Stimulated activated memory B cell treated with anti-CD40 and anti-IgM and Interleukin-4, amounts not matched to agents 10 μg/mL and 1 μg/mL and 100 μg/mL, for 72 hours (primary cell): ENCODE measurements at regions not wholly inside any gene's neighbourhood (a gene's known extent, or its start where the extent isn't known, plus 50 kb on each side); places are given as distances from the start of the nearest gene placed in this dataset.
"Not testable (repeated sequence)": the region's sequence is repeated elsewhere in the genome, so short reads cannot be mapped to it uniquely, and the experiment has no call there.

Experiments used
- ATAC-seq: fragments of 150-1000 bp; cut with Tn5 transposase; 2 replicates; pipeline ENCODE4 v1.10.0; 2021
- H3K27ac Mint-ChIP-seq: one replicate; pipeline ENCODE4 v1.8.0; 2022; ENCODE audit warnings: mild to moderate bottlenecking, mixed read lengths
- H3K27me3 Mint-ChIP-seq: one replicate; pipeline ENCODE4 v1.8.0; 2022; ENCODE audit warnings: mixed read lengths
- H3K36me3 Mint-ChIP-seq: one replicate; pipeline ENCODE4 v1.8.0; 2022; ENCODE audit warnings: mixed read lengths
- H3K4me1 Mint-ChIP-seq: one replicate; pipeline ENCODE4 v1.8.0; 2022; ENCODE audit warnings: mixed read lengths
- H3K4me3 Mint-ChIP-seq: one replicate; pipeline ENCODE4 v1.8.0; 2022; ENCODE audit warnings: mild to moderate bottlenecking, moderate library complexity, mixed read lengths
- H3K9me3 Mint-ChIP-seq: one replicate; pipeline ENCODE4 v1.8.0; 2022; ENCODE audit warnings: mixed read lengths

DNA sequence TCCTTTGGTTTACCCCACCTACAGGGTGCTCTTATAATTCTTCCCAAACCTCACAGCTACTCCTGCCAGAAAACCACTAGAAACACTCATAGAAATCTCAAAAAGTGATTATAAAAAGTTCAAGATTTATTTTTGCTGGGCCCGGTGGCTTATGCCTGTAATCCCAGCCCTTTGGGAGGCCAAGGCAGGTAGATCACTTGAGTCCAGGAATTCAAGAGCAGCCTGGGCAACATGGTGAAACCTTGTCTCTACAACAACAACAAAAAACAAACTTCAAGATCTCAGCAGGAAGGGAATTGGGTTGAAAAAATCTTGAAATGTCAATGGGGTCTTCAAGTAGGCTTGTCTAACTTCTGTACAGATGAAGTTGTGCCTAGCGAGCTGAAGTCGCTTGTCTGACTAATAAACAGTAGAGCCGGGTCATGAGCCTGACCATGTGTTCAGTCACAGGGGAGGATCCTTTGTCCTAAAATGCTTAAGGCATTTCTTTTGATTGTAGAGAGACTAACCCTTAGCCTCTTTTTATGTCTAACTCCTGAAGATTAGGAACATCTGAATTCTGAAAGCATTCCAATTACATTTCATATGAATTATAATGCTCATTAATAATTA, 124.6 kb downstream of the NOC3L start:
- peaks cover 19% of the 10 kb centered on the region for H3K27me3 Mint-ChIP-seq
- H3K9me3 Mint-ChIP-seq: no peaks in the 10 kb centered on the region
- no peak overlapping the region for H3K4me3 Mint-ChIP-seq
- no peak overlapping the region for H3K27ac Mint-ChIP-seq
- no peak for ATAC-seq
- H3K4me1 Mint-ChIP-seq: peaks cover 6% of the 10 kb centered on the region
- no peaks in the 10 kb centered on the region for H3K36me3 Mint-ChIP-seq

DNA sequence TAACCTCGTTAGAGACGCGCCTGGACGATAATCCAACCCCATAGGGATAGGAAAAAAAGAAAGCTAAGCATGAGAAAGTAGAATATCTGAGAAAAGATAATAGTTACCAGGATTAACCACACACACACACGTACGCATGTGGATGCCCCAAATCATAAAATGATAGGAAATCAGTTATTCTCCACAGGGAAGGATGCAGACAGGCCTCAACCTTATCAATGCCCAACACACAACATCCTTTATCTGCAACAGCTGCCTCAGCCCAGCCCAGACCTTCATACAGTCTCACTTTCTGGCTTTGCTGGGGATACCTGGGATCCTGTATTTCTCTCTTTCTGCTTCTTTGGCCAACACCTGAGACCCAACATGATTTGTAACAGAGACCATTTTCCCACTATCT, 123.0 kb downstream of the NOC3L start:
- H3K27ac Mint-ChIP-seq: no peak overlapping the region
- ATAC-seq: no peak
- peaks cover 12% of the 10 kb centered on the region for H3K27me3 Mint-ChIP-seq

DNA sequence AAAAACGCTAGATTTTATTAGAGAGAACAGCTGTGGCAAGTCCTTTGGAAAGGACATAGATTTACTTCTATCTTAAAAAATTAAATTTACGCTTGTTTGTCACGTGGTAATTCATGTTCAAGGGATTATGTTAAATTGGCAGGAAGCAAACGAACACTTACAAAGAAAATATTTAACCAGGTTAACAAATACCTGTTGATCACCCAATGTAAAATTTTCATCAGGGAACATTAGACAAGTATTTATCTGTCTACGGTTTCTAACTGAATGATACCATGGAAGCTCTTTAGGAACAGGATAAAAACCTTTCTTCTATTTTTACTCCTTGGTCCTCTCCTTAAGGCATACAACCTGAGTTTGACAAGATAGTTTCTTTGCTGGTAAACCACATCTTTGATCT, 122.2 kb downstream of the NOC3L start:
- no peaks in the 10 kb centered on the region for H3K9me3 Mint-ChIP-seq
- no peak for ATAC-seq
- no peaks in the 10 kb centered on the region for H3K36me3 Mint-ChIP-seq
- H3K4me3 Mint-ChIP-seq: no peak overlapping the region
- H3K27ac Mint-ChIP-seq: no peak overlapping the region
- peaks cover 10% of the 10 kb centered on the region for H3K27me3 Mint-ChIP-seq
- peaks cover 6% of the 10 kb centered on the region for H3K4me1 Mint-ChIP-seq

More for the DNA sequence above, 123.0 kb downstream of the NOC3L start:
- H3K4me3 Mint-ChIP-seq: no peak overlapping the region
- H3K36me3 Mint-ChIP-seq: no peaks in the 10 kb centered on the region
- no peaks in the 10 kb centered on the region for H3K9me3 Mint-ChIP-seq
- peaks cover 6% of the 10 kb centered on the region for H3K4me1 Mint-ChIP-seq

DNA sequence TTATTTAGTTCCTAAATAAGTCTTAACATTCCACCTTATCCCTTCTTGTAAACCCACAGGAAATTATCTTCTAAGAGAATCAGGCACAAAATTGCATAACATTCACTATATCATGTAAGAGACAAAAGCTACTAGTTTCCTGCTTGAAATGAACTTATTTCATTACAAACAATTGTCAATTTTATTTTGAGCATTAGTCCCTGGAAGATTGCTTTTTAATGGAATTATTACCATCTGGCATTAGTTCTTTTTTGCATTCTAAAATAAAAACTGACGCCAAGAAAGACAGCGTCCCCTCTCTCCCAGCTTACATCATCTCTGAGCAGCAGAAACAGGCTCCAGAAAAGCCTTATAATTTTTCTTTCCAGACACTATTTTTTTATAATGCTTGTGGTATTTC, 121.8 kb downstream of the NOC3L start:
- peaks cover 10% of the 10 kb centered on the region for H3K27me3 Mint-ChIP-seq
- no peaks in the 10 kb centered on the region for H3K9me3 Mint-ChIP-seq
- no peak overlapping the region for H3K4me3 Mint-ChIP-seq
- no peak for ATAC-seq
- no peaks in the 10 kb centered on the region for H3K36me3 Mint-ChIP-seq
- no peak overlapping the region for H3K27ac Mint-ChIP-seq
- peaks cover 6% of the 10 kb centered on the region for H3K4me1 Mint-ChIP-seq

DNA sequence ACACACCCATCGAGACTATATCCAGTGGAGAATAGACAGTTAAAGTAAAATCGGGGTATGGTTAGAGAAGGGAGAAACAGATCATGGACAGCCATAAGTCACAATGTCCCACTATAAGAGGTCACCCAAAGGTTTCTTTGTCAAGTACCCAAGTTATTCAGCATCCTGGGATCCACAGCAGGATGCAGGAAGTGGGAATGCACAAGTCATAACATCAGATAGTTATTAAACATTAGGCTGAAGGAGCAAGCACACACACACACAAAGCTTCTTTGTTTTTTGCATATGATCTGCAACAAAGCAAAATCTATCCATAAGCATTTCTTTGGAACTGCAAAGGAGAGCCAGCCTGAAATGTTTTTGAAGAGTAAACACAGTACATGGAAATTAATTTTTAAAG, 111.6 kb downstream of the NOC3L start:
- Mint-ChIP-seq H3K36me3 (no peaks in the 10 kb centered on the region), H3K27me3 (peaks cover 37% of the 10 kb centered on the region), H3K4me1 (no peaks in the 10 kb centered on the region), H3K9me3 (no peaks in the 10 kb centered on the region), H3K27ac (no peak overlapping the region), H3K4me3 (no peak overlapping the region)
- no peak for ATAC-seq

DNA sequence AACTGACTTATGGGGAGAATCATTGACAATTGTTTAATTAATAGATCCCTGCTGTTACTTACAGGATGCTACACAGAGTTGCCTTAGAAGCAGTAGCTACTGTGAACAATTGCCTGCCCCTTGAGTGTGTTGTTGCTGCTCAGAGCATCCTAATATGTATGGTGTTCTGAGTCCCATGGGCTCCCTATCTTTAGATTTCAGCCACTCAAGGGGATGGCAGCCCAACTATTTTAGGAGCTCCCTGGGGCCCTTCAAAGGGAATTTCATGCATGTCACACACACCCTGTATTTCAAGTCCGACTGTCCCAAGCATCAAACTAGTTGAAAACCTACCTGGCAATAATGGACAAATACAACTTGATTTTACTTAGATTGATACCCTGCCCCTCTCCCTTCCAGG, 111.2 kb downstream of the NOC3L start:
- no peak overlapping the region for H3K27ac Mint-ChIP-seq
- no peaks in the 10 kb centered on the region for H3K4me1 Mint-ChIP-seq
- H3K4me3 Mint-ChIP-seq: no peak overlapping the region
- no peaks in the 10 kb centered on the region for H3K9me3 Mint-ChIP-seq
- H3K36me3 Mint-ChIP-seq: no peaks in the 10 kb centered on the region
- ATAC-seq: no peak
- peaks cover 37% of the 10 kb centered on the region for H3K27me3 Mint-ChIP-seq

DNA sequence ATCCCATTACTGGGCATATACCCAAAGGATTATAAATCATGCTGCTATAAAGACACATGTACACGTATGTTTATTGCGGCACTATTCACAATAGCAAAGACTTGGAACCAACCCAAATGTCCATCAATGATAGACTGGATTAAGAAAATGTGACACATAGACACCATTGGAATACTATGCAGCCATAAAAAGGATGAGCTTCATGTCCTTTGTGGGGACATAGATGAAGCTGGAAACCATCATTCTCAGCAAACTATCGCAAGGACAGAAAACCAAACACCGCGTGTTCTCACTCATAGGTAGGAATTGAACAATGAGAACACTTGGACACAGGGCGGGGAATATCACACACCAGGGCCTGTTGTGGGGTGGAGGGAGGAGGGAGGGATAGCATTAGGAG, 105.3 kb downstream of the NOC3L start:
- H3K27me3 Mint-ChIP-seq: peaks cover 19% of the 10 kb centered on the region
- ATAC-seq, H3K36me3 Mint-ChIP-seq, H3K4me3 Mint-ChIP-seq, H3K27ac Mint-ChIP-seq, H3K4me1 Mint-ChIP-seq, H3K9me3 Mint-ChIP-seq: not testable (repeated sequence)

DNA sequence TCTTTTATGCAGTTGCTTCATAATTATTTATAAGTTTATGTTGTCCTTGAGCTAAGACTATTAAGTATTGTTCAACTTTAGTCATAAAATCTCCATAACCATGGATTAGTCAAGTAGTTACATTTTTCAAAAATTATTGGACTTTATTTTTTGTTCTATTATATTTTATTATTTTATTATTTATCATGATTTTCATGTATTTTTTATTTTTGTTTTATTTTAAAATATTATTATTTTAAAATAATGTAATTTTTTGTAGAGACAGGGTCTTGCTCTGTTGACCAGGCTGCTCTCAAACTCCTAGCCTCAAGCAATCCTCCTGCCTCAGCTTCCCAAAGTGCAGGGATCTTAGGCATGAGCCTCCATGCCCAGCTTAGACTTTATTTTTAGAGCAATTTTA, 102.3 kb downstream of the NOC3L start:
- no peak overlapping the region for H3K4me3 Mint-ChIP-seq
- no peaks in the 10 kb centered on the region for H3K27me3 Mint-ChIP-seq
- H3K27ac Mint-ChIP-seq: no peak overlapping the region
- no peaks in the 10 kb centered on the region for H3K4me1 Mint-ChIP-seq
- H3K36me3 Mint-ChIP-seq: no peaks in the 10 kb centered on the region
- H3K9me3 Mint-ChIP-seq: no peaks in the 10 kb centered on the region
- ATAC-seq: no peak

DNA sequence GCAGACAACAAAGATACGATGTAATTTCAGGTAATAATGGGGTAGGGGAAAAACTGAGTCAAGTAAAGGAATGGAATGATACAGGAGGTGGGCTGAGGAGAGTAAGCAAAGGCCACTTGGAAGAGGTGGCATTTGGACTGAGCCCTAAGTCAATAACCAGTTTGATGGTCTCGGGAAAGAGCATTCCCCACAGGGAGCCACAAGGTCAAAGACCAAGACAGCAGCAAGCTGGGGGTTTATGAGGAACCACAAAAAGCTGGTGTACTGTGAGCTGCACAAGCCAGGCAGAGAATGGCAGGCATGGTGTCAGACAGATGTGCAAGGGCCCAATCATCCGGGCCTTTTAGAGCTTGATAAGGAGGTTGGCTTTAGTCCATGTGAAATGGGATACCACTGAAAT, 98.7 kb downstream of the NOC3L start:
- Mint-ChIP-seq H3K4me1 (no peaks in the 10 kb centered on the region), H3K4me3 (no peak overlapping the region), H3K36me3 (no peaks in the 10 kb centered on the region), H3K27me3 (peaks cover 7% of the 10 kb centered on the region), H3K9me3 (no peaks in the 10 kb centered on the region), H3K27ac (no peak overlapping the region)
- ATAC-seq: no peak

DNA sequence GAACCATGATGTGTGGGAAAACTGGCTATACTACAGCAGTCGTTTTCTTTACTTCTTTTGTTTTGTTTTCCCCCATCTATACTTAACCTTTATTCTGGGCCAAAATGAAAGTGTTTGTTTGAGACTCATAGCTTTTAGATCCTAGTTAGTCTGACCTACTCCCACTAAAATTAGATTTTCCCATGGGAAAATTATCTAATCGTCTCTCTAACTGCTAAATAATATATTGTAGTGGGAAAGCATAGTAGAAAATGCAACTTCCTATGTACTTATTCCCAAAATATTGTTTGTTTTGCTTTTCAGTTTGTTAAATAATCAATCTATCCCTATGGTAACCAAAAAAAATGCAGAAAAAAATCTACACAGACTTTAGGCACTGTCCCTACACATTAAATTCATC, 96.6 kb downstream of the NOC3L start:
- Mint-ChIP-seq H3K4me1 (no peaks in the 10 kb centered on the region), H3K27ac (no peak overlapping the region), H3K36me3 (no peaks in the 10 kb centered on the region), H3K9me3 (peaks cover 2% of the 10 kb centered on the region), H3K27me3 (peaks cover 12% of the 10 kb centered on the region), H3K4me3 (no peak overlapping the region)
- no peak for ATAC-seq

DNA sequence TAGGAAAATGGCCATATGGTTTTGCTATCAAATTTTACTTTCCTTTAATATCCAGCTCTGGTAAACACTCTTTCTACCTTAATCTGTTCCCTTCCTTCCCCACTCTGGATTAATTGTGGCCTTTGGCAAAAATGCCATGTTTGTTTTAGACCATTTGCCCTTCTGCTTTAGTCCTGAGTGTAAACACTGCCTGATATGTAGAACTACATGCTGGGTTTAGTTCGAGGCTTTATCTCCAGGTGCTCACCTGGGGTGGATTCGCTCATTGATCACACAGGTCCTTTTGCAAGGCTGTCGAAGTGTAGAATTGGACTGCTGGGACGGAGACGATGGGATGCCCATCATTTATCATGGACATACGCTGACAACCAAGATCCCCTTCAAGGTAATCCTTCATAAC, 94.1 kb downstream of the NOC3L start:
- ATAC-seq: no peak
- Mint-ChIP-seq H3K36me3 (no peaks in the 10 kb centered on the region), H3K4me1 (no peaks in the 10 kb centered on the region), H3K27me3 (peaks cover 12% of the 10 kb centered on the region), H3K27ac (no peak overlapping the region), H3K4me3 (no peak overlapping the region), H3K9me3 (peaks cover 9% of the 10 kb centered on the region)

DNA sequence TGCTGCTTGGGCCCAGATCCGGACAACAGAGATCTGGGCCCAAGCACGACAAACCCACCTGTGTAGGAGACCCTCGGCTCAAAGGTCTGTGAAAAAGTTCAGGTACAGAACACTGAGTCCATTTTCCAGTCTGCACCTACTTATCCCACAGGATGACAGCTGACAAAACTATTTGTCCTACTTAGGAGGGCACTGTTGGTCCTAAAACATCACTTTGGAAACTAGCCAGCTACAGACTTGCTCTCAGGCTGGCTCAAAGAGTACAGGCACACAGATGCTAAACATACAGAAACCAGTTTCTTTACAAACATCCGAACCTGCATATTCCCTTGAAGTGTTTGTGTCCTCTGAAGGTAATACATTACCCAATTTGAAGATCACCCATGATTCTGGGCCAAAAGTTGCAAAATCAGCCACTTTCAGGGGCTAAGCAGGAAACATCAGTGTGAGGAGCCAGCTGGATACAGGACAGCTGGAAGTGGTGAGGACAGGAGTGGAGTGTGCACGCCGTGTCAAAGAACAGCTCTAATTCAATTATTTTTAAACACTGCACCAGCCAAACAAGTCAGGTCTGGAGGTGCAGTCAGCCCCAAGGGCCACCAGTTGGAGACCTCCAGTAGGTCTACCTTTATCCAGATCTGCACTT, 88.5 kb downstream of the NOC3L start:
- no peaks in the 10 kb centered on the region for H3K4me1 Mint-ChIP-seq
- H3K36me3 Mint-ChIP-seq: no peaks in the 10 kb centered on the region
- no peak for ATAC-seq
- H3K4me3 Mint-ChIP-seq: no peak overlapping the region
- H3K27ac Mint-ChIP-seq: no peak overlapping the region
- peaks cover 2% of the 10 kb centered on the region for H3K27me3 Mint-ChIP-seq
- H3K9me3 Mint-ChIP-seq: peaks cover 9% of the 10 kb centered on the region

DNA sequence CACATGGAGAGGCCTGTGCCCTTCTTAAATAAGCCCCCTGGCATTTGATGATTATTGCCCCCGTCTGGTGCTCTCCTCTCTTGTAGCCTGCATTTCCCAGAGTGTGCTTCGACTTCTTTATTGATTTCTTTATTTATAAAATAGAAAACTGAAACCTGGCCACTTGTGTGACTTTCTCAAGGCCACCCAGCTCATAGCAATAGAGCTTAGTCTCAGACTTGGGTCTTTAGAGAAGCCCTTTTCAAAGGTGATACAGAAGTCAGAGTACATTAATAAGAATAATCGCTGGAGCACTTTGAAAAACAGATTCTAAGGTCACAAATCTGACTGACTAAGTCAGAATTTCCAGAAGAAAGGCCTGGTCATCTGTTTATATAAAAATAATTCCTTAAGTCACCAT, 86.6 kb downstream of the NOC3L start:
- Mint-ChIP-seq H3K36me3 (no peaks in the 10 kb centered on the region), H3K27me3 (no peaks in the 10 kb centered on the region), H3K4me1 (peaks cover 9% of the 10 kb centered on the region), H3K27ac (no peak overlapping the region), H3K9me3 (peaks cover 7% of the 10 kb centered on the region), H3K4me3 (no peak overlapping the region)
- no peak for ATAC-seq

DNA sequence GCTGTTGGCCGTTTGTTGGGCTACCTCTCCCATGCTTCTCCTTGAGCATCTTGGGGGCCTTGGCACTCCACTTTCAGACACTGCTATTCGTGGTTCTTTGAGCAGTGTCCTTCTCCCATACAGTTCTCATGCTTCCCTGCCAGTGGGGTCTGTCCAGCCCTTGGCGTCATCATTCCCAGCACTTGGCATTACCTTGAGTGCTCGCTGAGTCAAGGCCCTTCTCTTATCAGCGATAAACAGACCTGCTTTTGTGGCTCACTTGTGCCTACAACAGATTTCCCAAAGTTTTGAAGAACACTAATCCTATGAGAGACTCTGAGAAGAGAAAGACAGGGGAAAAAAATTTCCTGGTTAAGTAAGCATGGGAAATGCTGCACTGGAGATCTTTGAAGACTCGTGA, 85.3 kb downstream of the NOC3L start:
- H3K36me3 Mint-ChIP-seq: no peaks in the 10 kb centered on the region
- no peaks in the 10 kb centered on the region for H3K27me3 Mint-ChIP-seq
- peaks cover 9% of the 10 kb centered on the region for H3K4me1 Mint-ChIP-seq
- ATAC-seq: no peak
- no peak overlapping the region for H3K27ac Mint-ChIP-seq
- no peak overlapping the region for H3K4me3 Mint-ChIP-seq
- H3K9me3 Mint-ChIP-seq: peaks cover 4% of the 10 kb centered on the region

DNA sequence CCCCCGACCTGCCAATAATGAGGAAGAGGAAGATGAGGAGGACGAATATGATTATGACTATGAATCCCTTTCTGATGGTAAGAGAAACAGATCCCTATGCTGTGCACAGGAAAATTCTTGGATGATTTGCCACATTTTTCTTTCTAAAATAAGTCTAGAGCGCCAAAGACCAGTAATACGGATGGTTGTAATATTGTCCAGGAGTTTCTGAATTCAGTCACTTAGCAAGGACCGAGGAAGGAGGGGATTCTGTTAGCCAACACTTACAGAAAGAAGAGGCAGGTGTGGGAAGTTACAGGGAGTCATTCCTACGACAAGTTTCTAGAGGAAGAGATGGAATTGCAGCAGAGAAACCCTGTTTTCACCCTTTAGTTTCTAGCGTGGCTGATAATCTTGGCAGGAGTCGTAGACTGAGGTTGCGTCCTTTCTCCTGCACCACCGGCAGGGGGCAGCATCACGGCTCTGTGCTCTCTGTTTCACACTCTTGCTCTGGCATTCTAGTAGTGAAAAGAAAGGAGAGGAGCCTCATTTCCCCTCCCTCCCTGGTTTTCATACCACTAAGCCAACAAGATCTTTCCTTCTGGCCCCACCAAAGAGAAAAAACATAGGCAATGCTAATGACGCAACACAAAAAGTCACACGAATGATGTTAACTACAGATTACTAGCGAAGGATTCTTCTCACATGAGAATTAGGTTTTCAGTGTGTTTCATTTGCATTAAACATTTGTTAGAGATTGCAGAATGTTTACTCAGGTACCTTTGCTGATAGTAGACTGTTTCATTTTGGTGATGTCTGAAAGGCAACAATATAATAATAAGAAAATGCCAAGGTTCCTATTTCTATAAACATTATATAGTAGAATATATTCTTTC, 82.7 kb downstream of the NOC3L start:
- Mint-ChIP-seq H3K27ac (no peak overlapping the region), H3K36me3 (no peaks in the 10 kb centered on the region), H3K27me3 (no peaks in the 10 kb centered on the region), H3K4me1 (peaks cover 9% of the 10 kb centered on the region), H3K9me3 (no peaks in the 10 kb centered on the region), H3K4me3 (no peak overlapping the region)
- ATAC-seq: peak; percentile 71

DNA sequence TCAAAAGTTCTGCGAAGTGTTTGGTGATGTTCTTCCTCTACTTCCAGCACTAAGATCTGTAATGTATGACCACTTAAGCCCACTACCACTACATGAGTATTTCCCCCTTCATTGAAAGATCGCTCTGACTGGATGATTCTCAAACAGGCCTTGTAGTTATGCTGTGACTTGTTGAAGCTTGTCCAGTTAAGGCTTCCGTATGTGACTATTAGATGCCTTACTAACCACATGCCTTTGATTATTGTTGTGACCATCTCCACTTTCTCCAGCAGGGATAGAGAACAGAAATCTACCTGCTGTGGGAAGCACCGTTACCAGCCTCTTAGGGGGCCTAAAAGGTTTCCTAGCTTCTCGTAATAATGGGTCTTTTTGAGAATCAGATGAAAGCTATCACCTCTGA, 81.1 kb downstream of the NOC3L start:
- Mint-ChIP-seq H3K9me3 (no peaks in the 10 kb centered on the region), H3K36me3 (no peaks in the 10 kb centered on the region), H3K4me3 (no peak overlapping the region), H3K4me1 (peaks cover 9% of the 10 kb centered on the region), H3K27ac (no peak overlapping the region), H3K27me3 (no peaks in the 10 kb centered on the region)
- ATAC-seq: no peak
